ENCODE measurements at regions not wholly inside any gene's neighbourhood (a gene's known extent, or its start where the extent isn't known, plus 50 kb on each side); places are given as distances from the start of the nearest gene placed in this dataset.

DNA sequence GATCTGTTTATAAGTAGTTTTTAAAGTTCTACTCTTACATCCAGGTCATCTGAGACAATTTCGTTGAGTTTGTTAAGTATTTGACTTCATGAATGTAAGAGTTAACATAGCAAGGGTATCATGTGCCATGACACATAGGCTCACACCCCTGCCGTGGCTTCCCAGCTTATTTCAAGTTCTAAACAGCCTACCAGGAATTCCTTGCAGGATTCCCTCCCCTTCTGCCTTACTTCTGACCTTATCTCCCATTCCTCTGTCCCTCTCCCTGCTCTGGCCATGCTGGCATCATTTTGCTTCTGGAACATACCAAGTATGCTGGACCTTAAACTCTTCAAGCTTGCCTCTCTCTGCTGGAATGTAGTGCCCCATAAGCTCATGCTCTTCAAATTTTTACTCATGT lies 369.9 kb upstream of the PCDH7 start:
- DNase-seq, result no peak

DNA sequence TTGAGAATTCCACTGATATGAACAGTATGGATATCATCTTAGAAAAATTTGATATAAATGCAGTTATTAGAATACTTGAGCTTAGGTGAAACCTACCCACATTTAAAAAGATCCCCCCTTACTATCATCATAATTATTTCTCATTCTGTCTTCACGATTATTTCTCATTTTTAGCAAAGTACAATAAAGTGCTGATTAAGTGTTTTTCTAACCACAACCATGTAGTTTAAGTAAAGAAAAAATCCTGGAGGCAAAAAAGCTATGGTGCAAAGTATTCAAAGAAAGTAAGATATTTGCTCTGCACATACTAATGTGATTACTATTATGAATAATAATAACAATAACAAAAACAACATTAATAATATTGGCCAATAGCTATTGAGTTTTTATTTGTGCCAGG lies 365.6 kb upstream of the PCDH7 start:
- no peak for DNase-seq

DNA sequence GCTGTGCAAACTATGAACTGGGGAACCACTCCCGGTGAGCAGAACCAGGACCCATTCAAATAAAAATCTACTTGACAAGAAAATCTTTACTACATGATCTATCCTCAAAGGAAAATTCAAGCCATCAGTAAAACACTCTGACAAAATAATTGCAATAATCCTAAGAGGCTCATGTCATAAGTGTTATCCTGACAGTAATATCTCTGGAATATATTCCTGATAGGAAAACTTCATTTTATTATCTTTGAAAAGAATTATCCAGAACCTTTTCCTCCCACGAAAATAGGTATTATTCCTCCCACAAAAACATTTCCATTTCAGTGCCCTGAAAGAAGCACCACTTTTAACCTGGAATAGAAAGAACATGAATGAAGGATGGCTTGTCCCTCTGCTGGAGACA lies 357.7 kb upstream of the PCDH7 start:
- DNase-seq, result no peak

DNA sequence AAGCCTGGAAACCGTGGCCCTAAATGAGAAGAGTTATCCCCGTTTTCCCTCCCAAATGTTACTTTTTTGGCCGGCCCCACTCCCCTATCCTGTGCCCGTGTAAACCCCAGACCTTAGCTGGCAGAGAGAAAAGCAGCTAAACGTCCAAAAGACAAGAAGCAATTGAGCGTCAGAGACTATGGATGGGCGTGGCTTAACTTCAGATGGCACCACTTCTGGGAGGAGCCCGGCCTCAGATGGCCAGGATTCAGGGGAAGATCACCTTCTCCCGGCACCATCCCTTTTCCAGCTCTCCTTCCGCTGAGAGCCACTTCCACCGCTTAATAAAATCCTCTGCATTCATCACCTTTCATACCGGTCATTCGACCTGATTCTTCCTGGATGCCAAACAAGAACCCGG lies 350.1 kb upstream of the PCDH7 start:
- DNase-seq, result no peak

DNA sequence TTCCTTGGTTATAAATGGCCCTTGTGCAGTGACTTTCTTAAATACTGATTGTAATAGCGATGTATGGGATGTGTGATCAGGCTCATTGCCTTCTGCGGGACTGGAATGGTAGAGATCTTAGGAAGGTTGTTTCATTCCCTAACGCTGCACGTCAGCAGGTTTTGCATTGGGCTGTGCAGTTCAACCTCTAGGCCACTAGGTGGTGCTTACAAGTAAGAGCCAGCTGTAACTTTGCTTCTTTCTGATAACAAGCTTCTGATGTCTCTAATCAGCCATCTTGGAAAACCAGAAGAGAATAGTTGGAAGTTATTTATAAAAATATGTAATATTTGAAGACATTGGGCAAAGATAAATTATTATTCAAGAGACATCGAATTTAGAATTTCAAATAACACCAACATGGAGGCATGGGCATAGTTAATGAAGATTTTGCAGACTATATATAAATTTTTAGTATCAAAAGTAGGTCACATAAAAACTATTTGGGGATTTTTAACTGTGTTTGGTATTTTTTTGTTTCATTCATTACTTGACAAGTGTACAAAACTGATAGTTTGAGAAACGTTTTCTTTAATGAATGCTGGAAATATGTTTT lies 339.7 kb upstream of the PCDH7 start:
- peak; percentile 40 for DNase-seq

DNA sequence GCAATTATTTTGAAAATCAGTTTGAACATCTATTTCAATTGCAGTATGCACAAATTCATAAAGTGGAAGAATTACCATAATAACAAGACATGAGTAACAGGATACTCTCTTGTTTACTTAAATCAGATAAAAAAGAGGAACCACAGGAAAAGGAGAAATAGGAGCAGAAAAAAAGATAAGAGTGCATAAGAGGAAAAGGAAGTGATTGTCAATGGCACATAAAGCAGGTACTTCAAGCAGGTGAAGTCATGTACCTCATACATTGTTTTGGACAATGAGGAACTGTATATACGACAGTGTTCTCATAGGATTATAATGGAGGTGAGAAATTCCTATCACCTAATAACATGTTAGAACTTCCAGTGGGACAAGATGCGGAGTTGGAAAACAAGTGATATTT lies 334.5 kb upstream of the PCDH7 start:
- no peak for DNase-seq

DNA sequence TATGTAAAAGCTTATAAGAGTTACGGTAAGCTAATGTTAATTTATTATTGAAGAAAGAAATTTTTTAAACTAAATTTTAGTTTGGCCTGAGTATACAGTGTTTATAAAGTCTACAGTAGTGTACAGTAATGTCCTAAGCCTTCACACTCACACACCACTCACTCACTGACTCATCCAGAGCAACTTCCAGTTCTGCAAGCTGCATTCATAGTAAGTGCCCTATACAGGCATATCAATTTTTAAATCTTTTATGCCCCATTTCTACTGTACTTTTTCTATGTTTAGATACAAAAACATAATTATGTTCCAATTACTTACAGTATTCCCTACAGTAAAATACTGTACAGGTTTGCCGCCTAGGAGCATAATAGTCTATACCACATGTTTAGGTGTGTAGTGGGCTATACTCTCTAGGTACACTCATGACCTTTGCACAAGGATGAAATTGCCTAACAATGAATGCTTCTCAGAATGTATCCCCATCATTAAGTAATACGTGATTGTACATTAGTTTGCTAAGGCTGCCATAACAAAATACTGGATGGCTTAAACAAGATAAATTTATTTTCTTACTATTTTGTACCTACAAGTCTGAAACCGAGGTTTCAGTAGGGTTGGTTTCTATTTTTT lies 333.8 kb upstream of the PCDH7 start:
- no peak for DNase-seq

DNA sequence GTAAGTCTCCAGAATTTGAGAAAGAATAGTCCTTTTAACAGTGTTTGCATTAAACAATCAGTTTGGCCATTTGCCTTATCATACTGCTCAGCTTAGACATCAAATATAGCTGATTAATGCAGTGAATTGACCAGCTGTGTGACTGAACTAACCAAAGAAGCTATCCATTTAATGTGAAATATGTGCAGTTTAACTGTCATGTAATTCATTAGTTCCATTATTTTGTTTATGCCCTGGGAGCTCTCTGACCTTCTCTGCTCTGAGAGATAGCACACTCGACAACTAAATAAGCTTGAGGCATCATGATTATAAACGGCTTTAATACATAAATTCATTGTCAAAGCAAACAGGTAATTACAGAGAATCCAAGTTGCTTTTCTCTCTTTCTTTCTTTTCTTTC lies 324.3 kb upstream of the PCDH7 start:
- no peak for DNase-seq

DNA sequence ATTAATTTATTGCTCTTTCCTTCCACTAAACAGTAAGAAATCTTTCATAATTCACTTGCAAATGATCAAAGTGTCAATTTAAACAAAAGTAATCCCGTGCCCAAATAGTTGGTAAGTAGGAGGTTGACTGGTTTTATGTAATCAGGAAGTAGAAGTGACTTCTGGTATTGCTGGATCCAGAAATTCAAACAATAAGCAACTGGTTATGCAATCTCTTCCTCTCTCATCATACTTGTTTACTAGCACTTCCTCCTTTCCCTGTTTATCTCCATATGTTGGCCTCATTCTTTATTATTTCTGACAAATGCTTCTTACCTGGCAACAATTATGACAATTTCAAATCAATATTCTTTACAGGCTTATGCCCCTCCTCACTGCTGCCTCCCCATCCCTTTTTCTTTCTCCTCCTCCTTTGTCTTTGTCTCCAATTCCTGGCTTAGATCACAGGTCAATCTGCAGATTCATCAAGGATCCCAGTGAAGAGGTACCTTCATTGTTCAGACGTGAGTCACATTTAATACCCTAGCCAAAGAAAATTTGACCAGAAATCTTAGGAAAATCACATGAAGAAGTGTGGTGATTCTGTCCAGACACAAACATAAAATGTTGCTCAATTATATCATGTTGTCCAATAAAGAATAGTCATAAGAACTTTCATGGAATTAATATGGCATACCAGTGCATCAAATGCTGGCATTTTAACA lies 323.2 kb upstream of the PCDH7 start:
- DNase-seq, result no peak

DNA sequence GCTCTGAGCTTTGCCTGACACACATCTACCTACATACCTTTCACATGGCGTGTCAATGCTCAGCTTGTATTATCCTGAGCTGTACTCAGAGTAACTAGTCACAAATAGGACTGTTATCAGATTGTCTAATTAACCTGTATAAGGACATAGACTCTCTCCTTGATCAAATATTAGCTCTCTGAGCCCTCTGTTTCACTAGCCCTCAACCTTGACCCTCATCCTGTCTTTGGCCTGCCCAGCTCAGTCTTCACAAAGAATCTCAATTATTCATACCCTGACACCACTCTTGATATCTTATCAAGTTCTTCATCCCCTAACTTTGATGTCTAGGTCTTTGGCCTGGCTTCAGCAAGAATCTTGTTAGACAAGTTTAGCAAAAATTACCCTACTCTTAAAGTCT lies 320.7 kb upstream of the PCDH7 start:
- no peak for DNase-seq

DNA sequence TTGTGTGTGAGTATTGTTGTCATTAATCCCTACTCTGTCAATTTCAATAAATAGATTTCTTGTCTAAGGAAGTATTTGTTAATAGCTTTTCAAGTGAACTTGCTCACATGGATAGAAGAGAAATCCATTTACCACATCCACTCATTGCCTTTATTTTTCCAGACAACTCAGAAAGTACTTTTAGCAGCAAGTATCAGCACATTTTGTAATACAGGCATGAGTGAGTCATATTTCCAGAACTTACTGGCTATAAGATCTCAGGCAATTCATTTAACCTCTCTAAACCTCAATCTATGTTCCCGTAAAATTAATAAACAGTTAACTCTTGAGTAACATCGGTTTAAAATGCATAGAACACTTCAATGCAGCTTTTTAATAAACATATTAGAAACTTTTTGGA lies 317.9 kb upstream of the PCDH7 start:
- DNase-seq, result no peak

DNA sequence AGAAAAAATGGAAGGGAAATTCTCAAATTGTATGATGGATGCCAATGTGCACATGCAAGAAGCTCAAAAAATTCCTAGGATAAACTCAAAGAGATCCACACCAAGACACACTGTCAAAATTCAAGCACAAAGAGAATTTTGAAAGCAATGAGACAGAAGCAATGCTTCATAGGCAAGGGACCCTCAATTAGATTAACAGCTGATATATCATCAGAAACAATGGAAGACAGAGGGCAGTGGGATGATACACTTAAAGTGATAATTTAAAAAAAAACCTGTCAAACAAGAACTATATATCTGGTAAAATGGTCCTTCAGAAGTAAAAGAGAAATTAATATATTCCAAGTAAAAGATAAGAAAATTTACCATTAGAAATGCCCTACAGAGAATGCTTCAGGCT lies 306.3 kb upstream of the PCDH7 start:
- no peak for DNase-seq

DNA sequence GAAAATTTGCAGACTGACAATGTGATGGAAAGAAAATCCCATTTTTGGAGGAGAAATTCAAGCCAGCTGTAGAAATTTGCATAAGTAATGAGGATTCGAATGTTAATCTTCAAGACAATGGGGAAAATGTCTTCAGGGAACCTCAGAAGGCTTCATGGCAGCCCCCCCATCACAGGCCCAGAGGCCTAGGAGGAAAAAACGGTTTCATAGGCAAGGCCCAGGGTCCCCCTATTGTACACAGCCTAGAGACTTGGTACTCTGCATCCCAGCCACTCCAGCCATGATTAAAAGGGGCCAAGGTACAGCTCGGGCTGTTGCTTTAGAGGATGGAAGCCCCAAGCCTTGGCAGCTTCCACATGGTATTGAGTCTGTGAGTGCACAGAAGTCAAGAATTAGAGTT lies 303.6 kb upstream of the PCDH7 start:
- no peak for DNase-seq

DNA sequence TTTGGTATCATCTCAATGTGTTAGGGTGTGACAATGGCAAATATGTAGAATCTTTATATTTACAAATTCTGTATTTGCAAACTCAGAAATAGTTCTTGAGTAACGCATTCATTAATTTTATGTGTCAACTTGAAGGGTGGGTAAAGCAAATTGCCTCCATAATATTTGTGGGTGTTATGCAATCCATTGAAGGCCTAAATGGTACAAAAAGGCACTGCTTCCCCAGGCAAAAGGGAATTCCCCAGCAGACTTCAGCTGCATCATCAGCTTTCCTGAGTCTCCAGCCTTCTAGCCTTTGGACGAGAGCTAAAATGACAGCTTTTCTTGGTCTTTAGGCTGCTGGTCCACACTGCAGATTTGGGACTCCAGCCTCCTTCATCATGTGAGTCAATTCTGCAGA lies 292.2 kb upstream of the PCDH7 start:
- DNase-seq, result no peak

DNA sequence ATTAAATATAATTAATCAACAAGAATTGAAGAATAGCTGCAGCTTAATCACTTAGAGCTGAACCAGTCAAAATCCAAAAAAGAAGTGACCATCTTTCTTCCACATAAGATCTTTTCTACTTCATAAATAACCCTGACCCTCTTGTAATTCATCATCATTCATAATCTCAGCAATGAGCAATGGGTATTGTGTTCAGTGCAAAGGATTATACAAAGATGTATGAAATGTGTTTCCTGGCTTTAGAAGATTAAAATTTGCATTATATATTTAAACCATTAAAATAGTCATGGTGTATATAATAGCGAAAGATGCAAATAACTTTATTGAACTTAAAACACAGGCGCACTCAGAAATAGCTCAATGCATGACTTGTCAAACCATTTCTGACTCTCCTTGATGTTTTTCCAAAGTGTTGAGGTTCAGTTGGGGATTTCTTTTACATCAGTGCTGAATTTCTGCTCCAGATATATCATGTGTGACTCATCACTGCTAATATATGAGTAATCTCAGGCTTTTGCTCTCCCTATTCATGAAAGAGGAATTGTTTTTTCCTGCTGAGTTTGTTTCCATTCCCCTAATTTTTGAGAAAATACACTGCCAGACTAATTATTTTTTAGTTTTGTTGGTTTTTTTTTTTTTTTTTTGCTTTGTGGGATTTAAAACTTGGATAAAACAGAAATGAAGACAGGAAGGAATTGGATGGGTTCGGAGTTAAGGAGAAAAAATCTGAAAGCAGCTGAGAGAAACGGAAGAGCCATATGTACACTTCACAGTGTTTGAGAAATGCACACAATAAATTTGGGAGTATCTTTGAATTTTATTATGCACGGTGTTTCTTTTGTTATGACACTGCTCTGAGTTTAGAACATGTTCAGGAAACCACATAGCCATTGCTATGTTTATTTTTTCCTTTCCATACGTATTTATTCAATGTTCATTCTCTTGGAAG lies 290.1 kb upstream of the PCDH7 start:
- no peak for DNase-seq

DNA sequence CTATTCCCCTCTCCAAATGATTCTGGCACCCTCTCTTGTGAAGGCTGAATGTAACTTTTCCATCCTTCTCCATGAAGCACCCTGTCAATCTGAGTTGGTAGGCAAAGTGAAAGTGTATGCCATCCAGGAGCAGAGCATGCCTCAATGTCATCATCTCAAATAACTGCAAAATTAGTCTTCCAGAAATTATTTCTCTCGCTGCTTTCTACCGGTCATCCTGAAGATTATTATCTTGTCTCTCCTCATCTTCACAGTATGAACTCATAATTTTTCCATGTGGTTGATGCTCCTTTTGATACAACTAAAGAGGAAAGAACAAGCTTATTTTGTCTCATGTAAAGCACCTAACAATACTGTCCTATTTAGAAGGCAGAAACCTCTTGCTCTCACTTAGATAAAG lies 285.5 kb upstream of the PCDH7 start:
- no peak for DNase-seq

DNA sequence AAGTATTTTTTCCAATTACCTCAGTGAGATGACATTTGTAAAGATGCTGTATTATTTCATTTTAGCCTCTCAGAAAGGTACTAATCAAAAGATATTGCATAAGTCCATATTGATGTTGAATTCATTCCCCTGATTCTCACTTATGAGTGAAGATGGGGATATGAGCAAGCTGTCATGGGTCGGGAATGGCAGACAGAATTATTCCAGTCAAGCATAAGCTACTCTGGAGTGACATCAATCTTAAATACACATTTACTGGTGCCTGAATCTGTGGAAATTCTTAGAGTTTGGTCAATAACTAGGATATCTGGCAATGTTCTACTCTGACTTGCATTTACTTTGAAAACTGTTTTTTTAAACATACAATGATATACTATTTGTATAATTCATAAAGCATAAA lies 283.8 kb upstream of the PCDH7 start:
- DNase-seq, result no peak

DNA sequence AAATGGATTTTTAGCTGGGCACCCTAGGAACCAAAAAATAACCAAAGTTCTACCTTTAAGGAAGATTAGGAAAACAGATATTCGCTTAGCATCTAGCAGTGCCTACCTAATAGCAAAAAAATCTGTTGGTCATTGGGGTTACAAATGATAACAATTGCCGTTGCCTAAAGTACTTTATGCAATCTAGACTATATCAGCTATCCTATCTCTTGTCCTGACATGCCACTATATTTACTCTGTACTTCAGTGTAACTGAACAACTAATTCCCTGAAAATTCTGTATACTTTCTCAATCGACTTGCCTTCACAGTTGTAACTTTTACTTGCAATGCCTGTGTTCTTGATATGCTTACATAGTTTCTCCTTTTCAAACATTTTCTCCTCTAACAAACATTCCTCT lies 282.9 kb upstream of the PCDH7 start:
- no peak for DNase-seq

DNA sequence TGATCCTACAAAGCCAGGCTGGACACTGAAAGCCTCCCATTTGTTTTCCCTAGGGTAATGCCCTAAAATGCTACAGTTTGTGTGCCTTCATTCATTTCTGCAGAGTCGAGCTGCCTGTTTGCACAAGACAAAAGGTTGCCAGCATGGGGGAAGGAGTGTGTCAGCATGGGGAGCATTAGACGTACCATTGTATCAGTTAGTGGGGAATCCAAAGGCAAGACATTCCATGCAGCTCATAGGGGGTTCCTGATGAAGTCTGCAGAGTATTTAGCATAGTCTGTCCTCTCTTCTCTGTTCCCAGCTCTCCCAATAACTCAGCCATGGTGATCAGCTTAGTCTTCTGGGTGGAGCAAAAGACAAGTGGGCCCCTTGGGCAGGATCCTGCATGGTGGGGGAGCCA lies 276.9 kb upstream of the PCDH7 start:
- no peak for DNase-seq

DNA sequence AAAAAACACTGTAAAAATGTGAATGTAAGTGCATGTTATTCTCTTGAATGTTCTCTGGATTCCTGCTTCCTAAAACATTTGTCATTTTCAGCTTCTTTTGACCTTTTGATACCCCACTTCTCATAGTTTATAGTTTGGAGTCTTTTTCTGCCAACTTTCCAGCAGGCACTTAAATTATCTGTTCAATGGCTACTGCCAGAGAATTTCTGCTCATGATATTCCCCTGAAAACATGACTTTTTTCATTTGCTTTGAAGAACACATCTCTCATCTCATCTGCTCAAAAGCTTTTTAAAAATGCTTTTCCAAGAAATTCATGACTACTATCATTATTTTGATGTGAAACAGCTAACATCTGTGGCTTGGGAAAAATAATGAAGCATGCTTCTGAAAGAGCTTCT lies 269.7 kb upstream of the PCDH7 start:
- no peak for DNase-seq

DNA sequence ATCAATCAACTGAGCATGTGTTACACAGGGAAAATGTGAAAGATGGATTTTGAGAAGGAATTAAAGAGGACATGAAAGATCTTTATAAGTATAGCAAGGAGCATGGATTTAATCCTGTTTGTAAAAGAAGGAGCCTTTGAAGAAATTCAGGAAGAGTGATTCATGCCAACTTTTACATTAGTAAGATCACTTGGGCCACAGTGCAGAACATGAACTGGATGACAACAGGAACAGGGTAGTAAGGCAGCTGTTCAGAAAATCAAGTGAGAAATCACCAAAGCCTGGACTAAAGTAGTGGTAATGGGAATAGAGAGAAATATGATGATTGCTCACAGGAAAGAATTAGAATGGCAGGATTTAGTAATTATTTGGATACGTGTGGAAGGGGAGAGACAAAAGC lies 265.7 kb upstream of the PCDH7 start:
- DNase-seq, result no peak

DNA sequence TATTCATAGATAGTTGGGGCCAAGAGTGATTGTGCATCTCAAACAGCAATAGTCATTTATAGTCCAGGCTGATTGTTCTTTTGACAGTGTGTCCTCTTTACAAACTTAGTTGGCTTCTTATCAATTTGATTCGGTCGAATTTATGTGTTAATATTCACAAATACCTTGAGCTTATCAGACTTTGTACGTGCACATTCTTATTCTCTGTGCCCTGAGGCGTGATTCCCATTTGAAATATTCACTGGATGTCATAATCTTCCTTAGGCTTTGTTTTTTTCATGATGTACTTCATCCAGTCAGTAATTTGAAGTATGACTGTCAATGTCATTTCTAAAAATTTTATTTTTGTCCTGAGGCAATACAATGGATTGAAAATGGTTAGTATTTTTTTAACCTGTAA lies 263.5 kb upstream of the PCDH7 start:
- no peak for DNase-seq

DNA sequence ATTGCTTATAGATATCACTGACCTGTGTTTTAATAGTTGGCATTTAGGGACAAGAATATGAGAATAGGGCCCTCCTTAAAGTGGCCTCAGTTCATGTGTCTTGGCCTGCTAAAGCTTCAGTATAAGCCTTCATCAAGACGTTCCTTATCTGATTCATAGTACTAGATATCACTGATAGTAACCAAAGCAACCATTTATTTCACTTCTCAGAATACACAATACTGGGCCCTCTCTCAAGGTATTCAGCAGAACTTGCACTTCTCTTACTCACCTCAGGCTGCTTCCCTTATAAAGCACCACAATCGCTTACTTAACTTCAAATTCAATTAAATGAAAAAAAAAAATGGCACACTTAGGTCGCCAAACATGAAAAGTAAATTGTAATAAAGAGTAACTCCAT lies 259.4 kb upstream of the PCDH7 start:
- DNase-seq, result no peak

DNA sequence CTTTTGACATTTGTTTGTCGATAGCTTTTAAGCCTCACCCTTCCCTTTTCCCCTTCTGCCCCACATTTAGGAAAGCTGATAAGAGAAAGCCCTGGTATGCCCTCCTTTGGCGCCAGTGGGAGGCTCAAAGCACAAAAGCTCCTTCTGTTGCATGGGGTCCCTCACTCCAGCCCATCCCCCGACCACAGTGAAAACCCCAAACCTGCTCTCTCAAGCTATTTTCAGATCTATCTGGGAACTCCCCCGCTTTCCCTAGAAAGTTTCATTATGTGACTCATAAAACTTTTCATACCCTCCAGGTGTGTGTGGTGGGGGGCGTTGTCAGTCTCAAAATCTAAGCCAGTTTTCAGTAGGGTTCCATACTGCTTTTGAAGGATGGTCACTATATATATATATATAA lies 259.0 kb upstream of the PCDH7 start:
- DNase-seq, result no peak
